ENCODE measurements at regions not wholly inside any gene's neighbourhood (a gene's known extent, or its start where the extent isn't known, plus 50 kb on each side); places are given as distances from the start of the nearest gene placed in this dataset.

DNA sequence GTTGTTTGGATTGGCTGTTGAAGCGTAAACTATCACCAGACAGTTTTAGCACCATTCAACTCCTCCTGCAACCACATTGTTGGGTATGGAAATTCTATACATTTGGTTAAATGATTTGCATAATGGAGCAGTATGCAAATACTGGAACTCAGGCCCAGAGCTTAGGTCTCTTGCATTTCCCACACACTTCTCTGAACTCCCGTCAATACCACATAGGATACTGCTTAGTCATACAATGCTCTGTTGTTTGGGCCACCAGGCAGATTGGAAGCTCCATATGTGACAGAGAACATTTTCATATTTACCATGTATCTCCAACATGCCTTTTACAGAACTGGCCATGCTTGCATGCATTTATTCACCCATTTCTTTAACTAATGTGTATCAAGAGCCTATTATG lies 78.0 kb downstream of the IFNG start:
- intact Hi-C loops (cut with micrococcal nuclease), result no loop called here
- ATAC-seq (ENCODE audit: low read depth) (no peak), DNase-seq (no peak)
- Mint-ChIP-seq H3K4me3 (no peak overlapping the region), H3K9me3 (peaks cover 22% of the 10 kb centered on the region), H3K4me1 (peaks cover 3% of the 10 kb centered on the region), H3K27me3 (no peaks in the 10 kb centered on the region), H3K36me3 (ENCODE audit: low read depth) (peaks cover 14% of the 10 kb centered on the region), H3K27ac (no peak overlapping the region)
- CTCF ChIA-PET, result no interaction called here
- TF ChIP-seq, protein P1, sequence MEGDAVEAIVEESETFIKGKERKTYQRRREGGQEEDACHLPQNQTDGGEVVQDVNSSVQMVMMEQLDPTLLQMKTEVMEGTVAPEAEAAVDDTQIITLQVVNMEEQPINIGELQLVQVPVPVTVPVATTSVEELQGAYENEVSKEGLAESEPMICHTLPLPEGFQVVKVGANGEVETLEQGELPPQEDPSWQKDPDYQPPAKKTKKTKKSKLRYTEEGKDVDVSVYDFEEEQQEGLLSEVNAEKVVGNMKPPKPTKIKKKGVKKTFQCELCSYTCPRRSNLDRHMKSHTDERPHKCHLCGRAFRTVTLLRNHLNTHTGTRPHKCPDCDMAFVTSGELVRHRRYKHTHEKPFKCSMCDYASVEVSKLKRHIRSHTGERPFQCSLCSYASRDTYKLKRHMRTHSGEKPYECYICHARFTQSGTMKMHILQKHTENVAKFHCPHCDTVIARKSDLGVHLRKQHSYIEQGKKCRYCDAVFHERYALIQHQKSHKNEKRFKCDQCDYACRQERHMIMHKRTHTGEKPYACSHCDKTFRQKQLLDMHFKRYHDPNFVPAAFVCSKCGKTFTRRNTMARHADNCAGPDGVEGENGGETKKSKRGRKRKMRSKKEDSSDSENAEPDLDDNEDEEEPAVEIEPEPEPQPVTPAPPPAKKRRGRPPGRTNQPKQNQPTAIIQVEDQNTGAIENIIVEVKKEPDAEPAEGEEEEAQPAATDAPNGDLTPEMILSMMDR (IDR thresholded peaks at IDR 0.05), result no peak
- POLR2A ChIA-PET, result no interaction called here

DNA sequence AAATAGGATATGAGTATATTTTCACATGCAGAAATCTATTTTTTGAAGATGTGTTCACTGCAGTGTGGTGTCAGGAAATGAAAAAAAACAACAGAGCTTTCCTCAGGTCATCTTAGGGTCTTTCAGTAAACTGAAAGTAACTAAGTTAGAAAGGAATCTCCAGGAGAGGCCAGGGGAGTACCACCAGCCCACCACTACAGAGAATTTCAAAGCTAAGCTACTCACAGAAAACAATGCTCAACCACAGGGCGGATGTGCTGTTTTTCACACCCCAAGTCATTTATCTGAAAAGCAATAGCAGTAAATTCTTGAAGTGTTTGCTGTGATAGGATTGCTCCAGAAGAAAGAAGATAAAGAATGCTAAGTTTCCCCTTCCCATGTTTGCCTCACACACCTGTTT lies 79.0 kb downstream of the IFNG start:
- DNase-seq (no peak), ATAC-seq (ENCODE audit: low read depth) (no peak)
- Mint-ChIP-seq H3K27me3 (no peaks in the 10 kb centered on the region), H3K4me1 (peaks cover 3% of the 10 kb centered on the region), H3K9me3 (peaks cover 24% of the 10 kb centered on the region), H3K4me3 (no peak overlapping the region), H3K36me3 (ENCODE audit: low read depth) (peaks cover 14% of the 10 kb centered on the region), H3K27ac (no peak overlapping the region)
- ChIA-PET POLR2A (no interaction called here), CTCF (no interaction called here)
- intact Hi-C loops (cut with micrococcal nuclease), result no loop called here
- TF ChIP-seq, protein P1 (IDR thresholded peaks at IDR 0.05), result no peak

DNA sequence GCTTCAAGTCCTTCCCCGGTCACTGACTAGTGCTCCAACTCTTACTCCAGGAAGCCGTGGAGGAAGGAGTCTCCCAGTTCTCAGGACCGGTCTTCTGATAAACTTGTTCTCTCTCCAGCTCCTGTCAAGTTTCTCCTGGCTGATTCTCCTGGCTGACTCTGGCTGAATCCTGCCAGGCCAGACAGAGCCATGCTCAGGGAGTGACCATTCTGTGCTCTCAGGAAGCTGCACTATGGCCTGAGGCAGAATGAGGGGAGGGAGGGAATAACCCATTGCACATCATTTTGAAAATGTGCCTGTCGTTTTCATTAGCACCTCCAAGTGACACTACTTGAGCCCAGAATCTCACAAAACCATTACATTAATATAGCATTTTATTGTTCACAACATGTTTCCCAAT lies 80.8 kb downstream of the IFNG start:
- H3K27ac Mint-ChIP-seq, result no peak overlapping the region
- TF ChIP-seq, protein P1 (IDR thresholded peaks at IDR 0.05), result no peak
- H3K4me3 Mint-ChIP-seq, result no peak overlapping the region
- H3K9me3 Mint-ChIP-seq, result peaks cover 18% of the 10 kb centered on the region
- intact Hi-C loops (cut with micrococcal nuclease), result no loop called here
- ATAC-seq (ENCODE audit: low read depth) (no peak), DNase-seq (no peak)
- H3K4me1 Mint-ChIP-seq, result peaks cover 3% of the 10 kb centered on the region
- ChIA-PET CTCF (no interaction called here), POLR2A (no interaction called here)
- H3K27me3 Mint-ChIP-seq, result no peaks in the 10 kb centered on the region
- peaks cover 9% of the 10 kb centered on the region for H3K36me3 Mint-ChIP-seq (ENCODE audit: low read depth)

DNA sequence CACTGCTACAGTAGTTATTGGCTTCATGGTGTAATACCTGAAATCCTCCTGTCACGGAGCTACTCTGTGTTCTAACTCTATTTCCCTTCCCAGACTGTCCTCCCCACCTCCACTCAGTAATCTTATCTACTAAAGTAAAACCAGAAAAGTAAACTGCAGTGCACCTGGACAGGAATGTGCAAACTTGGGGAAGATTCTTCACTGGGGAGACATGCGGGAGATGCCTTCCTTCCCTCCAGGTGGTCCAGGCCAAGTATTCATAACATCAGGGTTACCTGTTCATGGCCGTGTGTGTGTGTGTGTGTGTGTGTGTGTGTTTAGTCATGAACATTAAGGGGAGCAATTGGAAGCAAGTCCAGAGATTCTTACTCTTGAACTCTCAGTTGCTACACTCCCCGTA lies 84.1 kb downstream of the IFNG start:
- ChIA-PET CTCF (no interaction called here), POLR2A (no interaction called here)
- no peak for ATAC-seq (ENCODE audit: low read depth)
- no peak for DNase-seq
- Mint-ChIP-seq H3K9me3 (peaks cover 4% of the 10 kb centered on the region), H3K4me1 (peaks cover 6% of the 10 kb centered on the region), H3K27me3 (no peaks in the 10 kb centered on the region), H3K36me3 (ENCODE audit: low read depth) (no peaks in the 10 kb centered on the region), H3K4me3 (no peak overlapping the region), H3K27ac (no peak overlapping the region)
- TF ChIP-seq, protein P1 (IDR thresholded peaks at IDR 0.05), result no peak
- intact Hi-C loops (cut with micrococcal nuclease), result no loop called here

DNA sequence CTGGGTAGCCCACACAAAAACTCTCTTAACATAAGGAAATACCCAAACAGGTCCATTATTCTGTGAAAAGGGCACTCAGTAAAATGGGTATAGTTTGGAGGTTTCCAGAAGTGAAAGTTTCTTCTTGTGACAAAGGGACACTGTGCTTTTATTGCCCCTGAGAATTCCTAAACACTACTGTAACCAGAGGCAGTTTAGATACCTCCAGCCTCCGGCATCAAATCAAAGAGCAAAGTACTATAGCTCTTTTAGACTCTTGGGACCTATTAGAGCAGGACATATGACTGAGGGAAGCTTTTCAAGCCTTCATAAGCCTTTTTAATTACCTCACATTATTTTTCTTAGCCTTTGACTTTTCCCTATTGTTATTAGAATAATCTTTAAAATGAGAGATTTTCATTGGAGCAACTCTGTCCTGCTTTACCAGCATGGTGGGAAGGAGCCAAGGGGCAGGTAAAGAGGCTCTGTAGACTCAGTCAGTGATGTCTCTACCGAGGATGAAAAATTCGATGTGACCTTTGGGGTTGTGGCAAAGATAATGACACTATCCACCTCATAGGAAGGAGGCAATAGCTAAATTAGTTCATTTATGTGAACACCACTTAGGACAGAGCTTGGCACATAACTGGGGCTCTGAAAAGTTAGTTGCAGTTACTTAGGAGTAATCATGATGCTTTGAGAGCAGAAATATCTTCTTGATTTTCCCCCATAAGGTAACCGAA lies 85.1 kb downstream of the IFNG start:
- DNase-seq (no peak), ATAC-seq (ENCODE audit: low read depth) (no peak)
- intact Hi-C loops (cut with micrococcal nuclease), result no loop called here
- peaks cover 4% of the 10 kb centered on the region for H3K9me3 Mint-ChIP-seq
- no peaks in the 10 kb centered on the region for H3K36me3 Mint-ChIP-seq (ENCODE audit: low read depth)
- no peaks in the 10 kb centered on the region for H3K27me3 Mint-ChIP-seq
- H3K27ac Mint-ChIP-seq, result no peak overlapping the region
- H3K4me3 Mint-ChIP-seq, result no peak overlapping the region
- TF ChIP-seq, protein P1 (IDR thresholded peaks at IDR 0.05), result no peak
- ChIA-PET CTCF (no interaction called here), POLR2A (no interaction called here)
- peaks cover 14% of the 10 kb centered on the region for H3K4me1 Mint-ChIP-seq

Data from activated B cell treated with CpG ODN at 0.5 μM for 24 hours (primary cell).